ENCODE measurements at regions not wholly inside any gene's neighbourhood (a gene's known extent, or its start where the extent isn't known, plus 50 kb on each side); places are given as distances from the start of the nearest gene placed in this dataset.

DNA sequence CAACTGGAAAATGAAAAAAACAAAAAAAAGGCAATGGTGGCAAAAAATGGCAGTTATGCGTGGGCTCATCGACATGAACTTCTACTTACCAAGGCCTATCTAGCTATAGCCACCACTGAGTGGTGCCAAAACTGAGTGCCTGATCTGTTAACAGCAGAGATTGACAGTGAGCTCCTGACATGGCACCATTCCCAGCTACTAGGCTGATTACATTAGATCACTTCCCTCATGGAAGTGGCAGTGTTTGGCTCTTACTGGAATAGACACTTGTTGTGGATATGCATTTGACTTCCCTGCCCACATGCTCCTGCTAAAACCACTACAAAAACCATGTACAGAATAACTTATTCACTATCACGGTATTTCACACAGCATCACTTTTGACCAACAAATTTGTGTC, 216.1 kb upstream of the SGK1 start (continued):
- TF ChIP-seq TCFL5 (CRISPR knock-in tag; conservative IDR thresholded peaks at IDR 0.05), result no peak

GRCh38 chr6:134532694-134533624, 215.0 kb upstream of the SGK1 start:
- ChIA-PET POLR2A (interaction anchor here (0.5 to 1.4 kb wide), 6 partner anchors 8 to 90 kb away, joined by 3 to 4 read pairs (median 3); no protein-coding TSS in a partner anchor), CTCF (ENCODE audit: low intra/inter-chr PET ratio) (no interaction called here)
- Histone ChIP-seq H3K4me2 (ENCODE audit: insufficient read depth, low read length) (no peak overlapping the region), H3K9me1 (ENCODE audit: control insufficient read depth, insufficient read depth, low read length) (no peaks in the 10 kb centered on the region), H3K9me3 (replicated peaks; ENCODE audit: control insufficient read depth, insufficient read depth, low read depth, low read length) (no peaks in the 10 kb centered on the region), H3K4me3 (no peak overlapping the region), H3K79me2 (ENCODE audit: control insufficient read depth, insufficient read depth, low read length) (no peaks in the 10 kb centered on the region), H3K36me3 (ENCODE audit: control insufficient read depth, insufficient read depth, low read length) (no peaks in the 10 kb centered on the region), H3K9ac (ENCODE audit: insufficient read depth in 1 of 2, low read depth in 2 of 2, low read length in 2 of 2) (no peak overlapping the region), H3K4me1 (replicated peaks in 1 of 2; ENCODE audit: control insufficient read depth in 2 of 2, insufficient read depth in 2 of 2, low read length in 2 of 2) (peaks cover 0 to 5% of the 10 kb centered on the region in 2 experiments; a peak in 2 of 5 replicates), H2AFZ (ENCODE audit: low read depth, low read length) (peak overlapping the region; percentile 45), H4K20me1 (replicated peaks; ENCODE audit: control insufficient read depth, insufficient read depth, low read length) (no peaks in the 10 kb centered on the region), H3K27me3 (ENCODE audit: control insufficient read depth in 2 of 2, insufficient read depth in 2 of 2, low read length in 2 of 2) (no peaks in the 10 kb centered on the region), H3K27ac (ENCODE audit: extremely low read depth, low read depth, low read length) (no peak overlapping the region)
- intact Hi-C loops (cut with micrococcal nuclease), result no loop called here
- BruUV-seq (replicated peaks), result no TSS peak
- ATAC-seq (peak; percentile 52), DNase-seq (ENCODE audit: extremely low read depth in 1 of 4, low spot score in 3 of 4) (peak in 1 of 4 experiments; percentile 29), FAIRE-seq (no peak)
- 14% methylated on average over 8 of the region's 8 CpGs for WGBS (ENCODE audit: insufficient coverage, low coverage, missing lambda C conversion rate)
- in situ Hi-C loops (cut with MboI), result no loop called here
- 0 out of 2 replicates have a peak, but pooled peaks have one; percentile 24 for TF ChIP-seq ZNF584 (CRISPR knock-in tag; IDR thresholded peaks at IDR 0.05; ENCODE audit: low read depth)
- no peak for TF ChIP-seq NR3C1 (CRISPR knock-in tag; IDR thresholded peaks at IDR 0.05)
- TF ChIP-seq HMBOX1 (IDR thresholded peaks at IDR 0.05), result peak; percentile 43; the same call in 1 of the 2 replicates
- no peak for TF ChIP-seq FOXK1 (CRISPR knock-in tag; IDR thresholded peaks at IDR 0.05; ENCODE audit: borderline replicate concordance)
- TF ChIP-seq ETV1 (tag; conservative IDR thresholded peaks at IDR 0.05; ENCODE audit: low read depth), result 0 out of 2 replicates have a peak, but pooled peaks have one; percentile 25
- TF ChIP-seq ZNF395 (CRISPR knock-in tag; IDR thresholded peaks at IDR 0.05), result peak; percentile 48; the same call in 1 of the 2 replicates
- no peak for TF ChIP-seq MNT (conservative IDR thresholded peaks at IDR 0.05)
- no peak for TF ChIP-seq CEBPG (CRISPR knock-in tag; IDR thresholded peaks at IDR 0.05)
- no peak for TF ChIP-seq CEBPG (tag; conservative IDR thresholded peaks at IDR 0.05 in 1 of 2, IDR thresholded peaks at IDR 0.05 in 1 of 2)
- TF ChIP-seq FOSL1 (tag; conservative IDR thresholded peaks at IDR 0.05), result peak; percentile 85
- TF ChIP-seq KAT2B (IDR thresholded peaks at IDR 0.05; ENCODE audit: low read depth, low read length), result no peak
- no peak for TF ChIP-seq ZNF165 (CRISPR knock-in tag; IDR thresholded peaks at IDR 0.05; ENCODE audit: borderline replicate concordance)
- TF ChIP-seq U2AF2 (optimal IDR thresholded peaks at IDR 0.05; ENCODE audit: low read depth, low read length), result no peak
- TF ChIP-seq JUND (IDR thresholded peaks at IDR 0.05; ENCODE audit: borderline replicate concordance, low read depth, low read length), result 0 out of 2 replicates have a peak, but pooled peaks have one; percentile 23
- TF ChIP-seq JUND (tag; IDR thresholded peaks at IDR 0.05; ENCODE audit: borderline replicate concordance, low read depth, low read length), result no peak
